HG02884 (cell line): ENCODE measurements at regions not wholly inside any gene's neighbourhood (a gene's known extent, or its start where the extent isn't known, plus 50 kb on each side); places are given as distances from the start of the nearest gene placed in this dataset.

Experiments used
- ATAC-seq: cut with Tn5 transposase; IDR thresholded peaks from one replicate; pipeline ENCODE4 v1.9.1; 2021; ENCODE audit warnings: mild to moderate bottlenecking, moderate library complexity; ENCODE audit not compliant: unreplicated experiment

GRCh38 chr12:84807249-84807648, 105.3 kb downstream of the SLC6A15 start:
- ATAC-seq = no peak

GRCh38 chr12:84805474-84805858, 107.1 kb downstream of the SLC6A15 start:
- no peak for ATAC-seq

GRCh38 chr12:84804691-84805473, 107.7 kb downstream of the SLC6A15 start:
- ATAC-seq = no peak

- no peak for ATAC-seq
Measured at GRCh38 chr12:84803661-84804060, 108.9 kb downstream of the SLC6A15 start.

GRCh38 chr12:84802161-84802560, 110.4 kb downstream of the SLC6A15 start:
- no peak for ATAC-seq

GRCh38 chr12:84793558-84794367, 118.8 kb downstream of the SLC6A15 start:
- ATAC-seq = no peak

GRCh38 chr12:84791444-84791843, 121.2 kb downstream of the SLC6A15 start:
- no peak for ATAC-seq

GRCh38 chr12:84789184-84789583, 123.4 kb downstream of the SLC6A15 start:
- no peak for ATAC-seq

GRCh38 chr12:84787253-84787652, 125.3 kb downstream of the SLC6A15 start:
- ATAC-seq = no peak

GRCh38 chr12:84786622-84787021, 126.0 kb downstream of the SLC6A15 start:
- no peak for ATAC-seq

GRCh38 chr12:84785951-84786350, 126.6 kb downstream of the SLC6A15 start:
- ATAC-seq = no peak

- no peak for ATAC-seq
Measured at GRCh38 chr12:84785281-84785680, 127.3 kb downstream of the SLC6A15 start.

- no peak for ATAC-seq
Measured at GRCh38 chr12:84779169-84779568, 133.4 kb downstream of the SLC6A15 start.

- ATAC-seq = no peak
Measured at GRCh38 chr12:84772281-84772680, 140.3 kb downstream of the SLC6A15 start.

- no peak for ATAC-seq
Measured at GRCh38 chr12:84767079-84767478, 145.5 kb downstream of the SLC6A15 start.

- no peak for ATAC-seq
Measured at GRCh38 chr12:84766375-84766774, 146.2 kb downstream of the SLC6A15 start.

- ATAC-seq = no peak
Measured at GRCh38 chr12:84764001-84764400, 148.6 kb downstream of the SLC6A15 start.

- ATAC-seq = no peak
Measured at GRCh38 chr12:84763107-84763506, 149.5 kb downstream of the SLC6A15 start.

- no peak for ATAC-seq
Measured at GRCh38 chr12:84760091-84760865, 152.3 kb downstream of the SLC6A15 start.

- no peak for ATAC-seq
Measured at GRCh38 chr12:84757978-84758377, 154.6 kb downstream of the SLC6A15 start.

- no peak for ATAC-seq
Measured at GRCh38 chr12:84756961-84757360, 155.6 kb downstream of the SLC6A15 start.
